Neural crest cell (in vitro differentiated cells): ENCODE measurements at regions not wholly inside any gene's neighbourhood (a gene's known extent, or its start where the extent isn't known, plus 50 kb on each side); places are given as distances from the start of the nearest gene placed in this dataset.
"Not testable (repeated sequence)": the region's sequence is repeated elsewhere in the genome, so short reads cannot be mapped to it uniquely, and the experiment has no call there.

Experiments used
- DNase-seq: peaks from one replicate; pipeline ENCODE4 v3.0.0; 2021; ENCODE audit warnings: low read depth, mixed read lengths, low spot score
- H3K27ac Mint-ChIP-seq: one replicate; pipeline ENCODE4 v1.8.0; 2021; ENCODE audit warnings: mild to moderate bottlenecking, mixed read lengths; ENCODE audit not compliant: unreplicated experiment
- H3K27me3 Mint-ChIP-seq: 2 replicates; pipeline ENCODE4 v1.8.0; 2021; ENCODE audit warnings: low read depth, mild to moderate bottlenecking, mixed read lengths
- H3K36me3 Mint-ChIP-seq: 2 replicates; pipeline ENCODE4 v1.8.0; 2021; ENCODE audit warnings: low read depth, mild to moderate bottlenecking, mixed read lengths
- H3K4me1 Mint-ChIP-seq: 2 replicates; pipeline ENCODE4 v1.8.0; 2021; ENCODE audit warnings: mixed read lengths
- H3K4me3 Mint-ChIP-seq: one replicate; pipeline ENCODE4 v1.8.0; 2021; ENCODE audit warnings: mild to moderate bottlenecking, mixed read lengths
- H3K9me3 Mint-ChIP-seq: 2 replicates; pipeline ENCODE4 v1.8.0; 2021; ENCODE audit warnings: mixed read lengths
- TF ChIP-seq, protein P1 (sequence below): fragments of 200-600 bp; sonication (generic); conservative IDR thresholded peaks from 2 replicates; pipeline ENCODE4 v1.5.0; 2021; ENCODE audit warnings: antibody characterized with exemption, mild to moderate bottlenecking

DNA sequence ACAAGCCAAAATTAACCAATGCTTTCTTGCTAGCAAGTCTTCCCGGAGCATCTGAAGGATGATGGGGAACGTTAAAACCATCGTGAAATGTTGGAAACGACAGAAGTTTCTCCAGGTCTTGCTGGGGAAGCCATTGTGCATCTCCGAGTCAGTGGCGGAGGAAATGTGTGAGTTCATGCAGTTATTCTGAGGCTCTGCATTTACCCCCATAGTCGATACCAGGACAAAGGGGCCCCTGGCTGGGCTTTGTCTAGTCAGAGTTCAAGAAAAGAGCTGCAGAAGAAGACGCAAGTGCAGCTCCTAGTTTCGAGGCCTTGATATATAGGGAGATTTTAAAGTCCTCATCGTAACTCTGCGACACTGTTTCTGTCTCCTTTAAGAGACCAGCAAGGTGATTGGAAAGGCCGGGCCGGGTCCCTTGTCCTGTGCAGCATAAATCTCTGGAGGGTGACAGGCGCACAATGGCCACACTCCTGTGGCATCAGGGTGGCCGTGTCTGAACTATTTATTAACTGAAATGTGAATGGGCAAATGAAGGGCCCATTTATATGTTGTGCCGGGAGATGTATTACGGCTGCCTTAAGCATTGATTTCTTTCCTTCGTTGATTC is 172.0 kb downstream of the TEX29 start:
- Mint-ChIP-seq H3K36me3 (no peaks in the 10 kb centered on the region), H3K9me3 (peaks cover 5% of the 10 kb centered on the region), H3K27ac (no peak overlapping the region), H3K4me1 (peaks cover 15% of the 10 kb centered on the region), H3K27me3 (peaks cover 17% of the 10 kb centered on the region), H3K4me3 (no peak overlapping the region)
- no peak for DNase-seq
- TF ChIP-seq, protein P1, sequence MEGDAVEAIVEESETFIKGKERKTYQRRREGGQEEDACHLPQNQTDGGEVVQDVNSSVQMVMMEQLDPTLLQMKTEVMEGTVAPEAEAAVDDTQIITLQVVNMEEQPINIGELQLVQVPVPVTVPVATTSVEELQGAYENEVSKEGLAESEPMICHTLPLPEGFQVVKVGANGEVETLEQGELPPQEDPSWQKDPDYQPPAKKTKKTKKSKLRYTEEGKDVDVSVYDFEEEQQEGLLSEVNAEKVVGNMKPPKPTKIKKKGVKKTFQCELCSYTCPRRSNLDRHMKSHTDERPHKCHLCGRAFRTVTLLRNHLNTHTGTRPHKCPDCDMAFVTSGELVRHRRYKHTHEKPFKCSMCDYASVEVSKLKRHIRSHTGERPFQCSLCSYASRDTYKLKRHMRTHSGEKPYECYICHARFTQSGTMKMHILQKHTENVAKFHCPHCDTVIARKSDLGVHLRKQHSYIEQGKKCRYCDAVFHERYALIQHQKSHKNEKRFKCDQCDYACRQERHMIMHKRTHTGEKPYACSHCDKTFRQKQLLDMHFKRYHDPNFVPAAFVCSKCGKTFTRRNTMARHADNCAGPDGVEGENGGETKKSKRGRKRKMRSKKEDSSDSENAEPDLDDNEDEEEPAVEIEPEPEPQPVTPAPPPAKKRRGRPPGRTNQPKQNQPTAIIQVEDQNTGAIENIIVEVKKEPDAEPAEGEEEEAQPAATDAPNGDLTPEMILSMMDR = no peak

DNA sequence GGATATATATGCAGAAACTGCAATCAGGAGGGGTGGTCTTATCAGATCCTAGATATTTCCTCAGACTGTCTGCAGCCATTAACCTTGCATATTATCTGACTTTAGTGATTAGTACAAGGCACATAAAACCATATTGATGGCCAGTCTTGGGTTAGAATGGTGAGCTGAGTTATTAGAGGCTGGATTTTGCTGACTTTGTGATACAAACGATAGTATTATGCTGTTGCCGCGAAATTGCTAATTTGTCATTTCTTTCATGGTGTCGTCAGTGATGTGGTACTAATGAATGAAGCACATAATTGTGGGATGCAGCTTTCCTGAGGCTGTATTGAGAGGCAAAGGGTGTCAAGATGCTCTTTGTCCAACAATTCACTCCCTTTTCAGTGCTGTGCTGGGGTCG is 172.5 kb downstream of the TEX29 start:
- Mint-ChIP-seq H3K27ac (no peak overlapping the region), H3K4me3 (no peak overlapping the region), H3K9me3 (peaks cover 5% of the 10 kb centered on the region), H3K27me3 (peaks cover 21% of the 10 kb centered on the region), H3K36me3 (no peaks in the 10 kb centered on the region), H3K4me1 (peaks cover 15% of the 10 kb centered on the region)
- TF ChIP-seq, protein P1 = no peak
- no peak for DNase-seq

DNA sequence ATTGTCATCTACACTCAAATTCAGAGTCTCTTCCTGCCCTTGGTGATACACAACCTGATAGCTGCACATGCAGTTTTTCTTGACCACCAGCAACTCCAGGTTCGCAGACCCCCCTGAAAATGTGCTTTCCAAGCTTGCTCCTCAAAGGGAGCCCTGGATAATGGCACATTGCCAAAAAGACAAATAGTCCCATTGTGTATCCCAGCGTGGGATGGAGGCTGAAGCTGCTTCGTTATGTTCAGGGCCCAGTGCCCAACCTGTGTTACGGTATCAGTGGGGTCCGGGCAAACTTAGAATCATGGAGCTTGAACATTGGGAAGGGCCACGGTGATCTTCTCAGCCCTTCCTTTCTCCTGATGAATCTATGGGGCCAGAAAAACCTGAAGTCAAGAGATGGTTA is 173.0 kb downstream of the TEX29 start:
- TF ChIP-seq, protein P1 = no peak
- H3K27ac Mint-ChIP-seq = no peak overlapping the region
- no peaks in the 10 kb centered on the region for H3K36me3 Mint-ChIP-seq
- peaks cover 5% of the 10 kb centered on the region for H3K9me3 Mint-ChIP-seq
- no peak for DNase-seq
- peaks cover 15% of the 10 kb centered on the region for H3K4me1 Mint-ChIP-seq
- peaks cover 22% of the 10 kb centered on the region for H3K27me3 Mint-ChIP-seq
- no peak overlapping the region for H3K4me3 Mint-ChIP-seq

DNA sequence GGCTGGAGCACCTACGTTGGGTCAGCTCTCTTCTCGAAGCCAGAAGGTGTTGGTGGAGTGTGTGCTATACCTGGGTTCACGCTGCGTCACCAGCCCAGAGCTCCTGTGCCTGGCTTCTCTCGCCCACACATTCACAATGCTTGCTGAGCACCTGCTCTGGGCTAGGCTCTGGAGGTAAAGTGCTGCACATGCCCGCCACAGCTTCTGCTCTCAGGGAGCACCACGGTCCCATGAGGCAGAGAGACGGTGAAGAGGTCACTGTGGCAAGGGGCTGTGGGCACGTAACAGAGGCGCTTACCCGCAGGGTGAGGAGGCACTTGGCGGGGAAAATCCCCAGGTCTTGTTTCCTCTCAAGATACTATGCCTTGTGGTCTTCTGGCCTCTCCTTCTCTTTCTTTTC is 174.2 kb downstream of the TEX29 start:
- H3K27ac Mint-ChIP-seq = no peak overlapping the region
- peaks cover 24% of the 10 kb centered on the region for H3K27me3 Mint-ChIP-seq
- DNase-seq = no peak
- no peak overlapping the region for H3K4me3 Mint-ChIP-seq
- H3K9me3 Mint-ChIP-seq = peaks cover 5% of the 10 kb centered on the region
- H3K4me1 Mint-ChIP-seq = peaks cover 15% of the 10 kb centered on the region
- TF ChIP-seq, protein P1 = no peak
- H3K36me3 Mint-ChIP-seq = no peaks in the 10 kb centered on the region

DNA sequence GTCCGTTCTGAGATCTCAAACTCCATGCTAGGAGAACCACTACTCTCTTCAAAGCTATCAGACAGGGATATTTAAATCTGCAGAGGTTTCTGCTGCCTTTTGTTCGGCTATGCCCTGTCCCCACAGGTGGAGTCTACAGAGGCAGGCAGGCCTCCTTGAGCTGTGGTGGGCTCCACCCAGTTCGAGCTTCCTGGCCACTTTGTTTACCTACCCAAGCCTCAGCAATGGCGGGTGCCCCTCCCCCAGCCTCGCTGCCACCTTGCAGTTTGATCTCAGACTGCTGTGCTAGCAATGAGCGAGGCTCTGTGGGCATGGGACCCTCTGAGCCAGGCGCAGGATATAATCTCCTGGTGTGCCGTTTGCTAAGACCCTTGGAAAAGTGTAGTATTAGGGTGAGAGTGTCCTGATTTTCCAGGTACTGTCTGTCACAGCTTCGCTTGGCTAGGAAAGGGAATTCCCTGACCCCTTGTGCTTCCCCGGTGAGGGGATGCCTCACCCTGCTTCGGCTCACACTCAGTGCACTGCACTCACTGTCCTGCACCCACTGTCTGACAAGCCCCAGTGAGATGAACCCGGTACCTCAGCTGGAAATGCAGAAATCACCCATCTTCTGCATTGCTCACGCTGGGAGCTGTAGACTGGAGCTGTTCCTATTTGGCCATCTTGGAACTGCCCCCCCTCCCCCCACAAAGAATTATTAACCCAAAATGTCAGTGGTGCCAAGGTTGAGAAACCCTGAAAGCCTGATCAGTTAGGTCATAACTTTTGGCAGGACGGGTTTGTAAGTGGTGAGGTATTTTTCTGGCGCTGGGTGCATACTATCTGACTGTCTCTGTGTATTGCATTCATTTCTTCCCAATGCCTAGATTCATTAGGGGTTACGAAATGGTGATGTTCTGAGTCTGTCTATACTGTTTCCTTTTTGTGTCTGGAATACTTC is 181.4 kb downstream of the TEX29 start:
- H3K36me3 Mint-ChIP-seq, H3K4me3 Mint-ChIP-seq, H3K27ac Mint-ChIP-seq, H3K9me3 Mint-ChIP-seq, H3K4me1 Mint-ChIP-seq, DNase-seq: not testable (repeated sequence)
- H3K27me3 Mint-ChIP-seq = peaks cover 21% of the 10 kb centered on the region

DNA sequence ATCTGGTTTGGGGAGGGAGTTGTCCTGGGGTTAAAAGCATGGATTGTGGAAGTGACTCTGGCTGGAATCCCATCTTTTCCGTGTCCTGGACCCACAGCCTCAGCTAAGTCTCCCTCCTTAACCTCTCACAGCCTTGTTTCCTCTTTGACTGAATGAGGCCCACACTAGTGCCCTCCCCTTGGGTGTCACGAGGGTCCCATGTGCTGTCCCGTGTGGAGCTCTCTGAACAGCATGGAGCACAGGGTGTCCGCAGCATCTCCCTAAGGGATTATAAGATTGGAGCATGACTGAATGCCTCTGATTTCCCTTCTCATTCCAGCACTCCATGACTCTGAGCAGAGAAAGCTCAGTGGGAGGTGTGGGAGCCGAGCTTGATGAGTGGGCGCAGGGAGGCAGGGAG is 182.5 kb downstream of the TEX29 start:
- H3K4me3 Mint-ChIP-seq = no peak overlapping the region
- H3K27me3 Mint-ChIP-seq = peaks cover 17% of the 10 kb centered on the region
- peaks cover 7% of the 10 kb centered on the region for H3K9me3 Mint-ChIP-seq
- no peak for DNase-seq
- no peak overlapping the region for H3K27ac Mint-ChIP-seq
- H3K4me1 Mint-ChIP-seq = peaks cover 7% of the 10 kb centered on the region
- H3K36me3 Mint-ChIP-seq = peaks cover 5% of the 10 kb centered on the region
- TF ChIP-seq, protein P1 = no peak
